ENCODE measurements at regions not wholly inside any gene's neighbourhood (a gene's known extent, or its start where the extent isn't known, plus 50 kb on each side); places are given as distances from the start of the nearest gene placed in this dataset.

- DNase-seq (ENCODE audit: extremely low read depth, insufficient read length): no peak
- H3K4me3 ChIP-seq (replicated peaks; ENCODE audit: low read depth, low read length): no peak overlapping the region
- TF ChIP-seq CTCF (IDR thresholded peaks at IDR 0.05; ENCODE audit: insufficient read depth, low read length, poor library complexity, severe bottlenecking): peak; percentile 16
- no peaks in the 10 kb centered on the region for H3K27me3 ChIP-seq (replicated peaks; ENCODE audit: control insufficient read depth, insufficient read depth, low read length)
- no peaks in the 10 kb centered on the region for H3K36me3 ChIP-seq (ENCODE audit: control insufficient read depth, insufficient read depth, low read length)
These were observed 55.5 kb upstream of the PIK3C3 start for GRCh38 chr18:41899535-41899934.

- Histone ChIP-seq H3K4me3 (replicated peaks; ENCODE audit: low read depth, low read length) (no peak overlapping the region), H3K36me3 (ENCODE audit: control insufficient read depth, insufficient read depth, low read length) (no peaks in the 10 kb centered on the region), H3K27me3 (replicated peaks; ENCODE audit: control insufficient read depth, insufficient read depth, low read length) (no peaks in the 10 kb centered on the region)
- DNase-seq (ENCODE audit: extremely low read depth, insufficient read length): no peak
- TF ChIP-seq CTCF (IDR thresholded peaks at IDR 0.05; ENCODE audit: insufficient read depth, low read length, poor library complexity, severe bottlenecking): no peak
These were observed 61.6 kb upstream of the PIK3C3 start for GRCh38 chr18:41893432-41893831.

- no peak for TF ChIP-seq CTCF (IDR thresholded peaks at IDR 0.05; ENCODE audit: insufficient read depth, low read length, poor library complexity, severe bottlenecking)
- no peaks in the 10 kb centered on the region for H3K27me3 ChIP-seq (replicated peaks; ENCODE audit: control insufficient read depth, insufficient read depth, low read length)
- H3K4me3 ChIP-seq (replicated peaks; ENCODE audit: low read depth, low read length): no peak overlapping the region
- H3K36me3 ChIP-seq (ENCODE audit: control insufficient read depth, insufficient read depth, low read length): no peaks in the 10 kb centered on the region
- no peak for DNase-seq (ENCODE audit: extremely low read depth, insufficient read length)
These were observed 67.9 kb upstream of the PIK3C3 start for GRCh38 chr18:41887100-41887499.

- Histone ChIP-seq H3K4me3 (replicated peaks; ENCODE audit: low read depth, low read length) (no peak overlapping the region), H3K36me3 (ENCODE audit: control insufficient read depth, insufficient read depth, low read length) (no peaks in the 10 kb centered on the region), H3K27me3 (replicated peaks; ENCODE audit: control insufficient read depth, insufficient read depth, low read length) (no peaks in the 10 kb centered on the region)
- no peak for DNase-seq (ENCODE audit: extremely low read depth, insufficient read length)
- no peak for TF ChIP-seq CTCF (IDR thresholded peaks at IDR 0.05; ENCODE audit: insufficient read depth, low read length, poor library complexity, severe bottlenecking)
These were observed 68.8 kb upstream of the PIK3C3 start for GRCh38 chr18:41886126-41886807.

GRCh38 chr18:41881285-41881684 lies 73.7 kb upstream of the PIK3C3 start:
- TF ChIP-seq CTCF (IDR thresholded peaks at IDR 0.05; ENCODE audit: insufficient read depth, low read length, poor library complexity, severe bottlenecking): no peak
- DNase-seq (ENCODE audit: extremely low read depth, insufficient read length): no peak
- no peaks in the 10 kb centered on the region for H3K27me3 ChIP-seq (replicated peaks; ENCODE audit: control insufficient read depth, insufficient read depth, low read length)
- H3K36me3 ChIP-seq (ENCODE audit: control insufficient read depth, insufficient read depth, low read length): no peaks in the 10 kb centered on the region
- H3K4me3 ChIP-seq (replicated peaks; ENCODE audit: low read depth, low read length): no peak overlapping the region

GRCh38 chr18:41879256-41879655 lies 75.8 kb upstream of the PIK3C3 start:
- H3K27me3 ChIP-seq (replicated peaks; ENCODE audit: control insufficient read depth, insufficient read depth, low read length): no peaks in the 10 kb centered on the region
- no peaks in the 10 kb centered on the region for H3K36me3 ChIP-seq (ENCODE audit: control insufficient read depth, insufficient read depth, low read length)
- TF ChIP-seq CTCF (IDR thresholded peaks at IDR 0.05; ENCODE audit: insufficient read depth, low read length, poor library complexity, severe bottlenecking): no peak
- no peak for DNase-seq (ENCODE audit: extremely low read depth, insufficient read length)
- H3K4me3 ChIP-seq (replicated peaks; ENCODE audit: low read depth, low read length): no peak overlapping the region

Data from GM06990 (cell line).